Activated B cell treated with CpG ODN at 0.5 μM for 24 hours (primary cell): ENCODE measurements at regions not wholly inside any gene's neighbourhood (a gene's known extent, or its start where the extent isn't known, plus 50 kb on each side); places are given as distances from the start of the nearest gene placed in this dataset.

ENCODE experiments used
- ATAC-seq: fragments of 200-7000 bp; cut with Tn5 transposase; one replicate; pipeline ENCODE4 v1.10.0; 2021; ENCODE audit warnings: low read depth, mild to moderate bottlenecking, moderate library complexity
- CTCF ChIA-PET: fragments of 350-600 bp; sonication (Branson Sonifier 250); formaldehyde crosslinking; loops from one replicate; lab custom pipeline; 2021; ENCODE audit warnings: antibody characterized with exemption; lab: Charles Lee
- POLR2A ChIA-PET: fragments of 350-600 bp; sonication (Branson Sonifier 250); formaldehyde crosslinking; loops from one replicate; lab custom pipeline; 2021; ENCODE audit warnings: antibody characterized with exemption; lab: Charles Lee
- DNase-seq: peaks from one replicate; pipeline ENCODE4 v3.0.0; 2022
- H3K27ac Mint-ChIP-seq: one replicate; pipeline ENCODE4 v1.8.0; 2020; ENCODE audit warnings: mixed read lengths
- H3K27me3 Mint-ChIP-seq: one replicate; pipeline ENCODE4 v1.8.0; 2021; ENCODE audit warnings: mixed read lengths
- H3K36me3 Mint-ChIP-seq: one replicate; pipeline ENCODE4 v1.8.0; 2021; ENCODE audit warnings: low read depth, mixed read lengths
- H3K4me1 Mint-ChIP-seq: one replicate; pipeline ENCODE4 v1.8.0; 2021; ENCODE audit warnings: mixed read lengths
- H3K4me3 Mint-ChIP-seq: one replicate; pipeline ENCODE4 v1.8.0; 2020; ENCODE audit warnings: mild to moderate bottlenecking, mixed read lengths
- H3K9me3 Mint-ChIP-seq: one replicate; pipeline ENCODE4 v1.8.0; 2020; ENCODE audit warnings: mixed read lengths
- CTCF ChIP-seq: fragments of 200-600 bp; IDR thresholded peaks from one replicate; pipeline ENCODE4 v1.8.0; 2022; ENCODE audit warnings: antibody characterized with exemption, mild to moderate bottlenecking
- intact Hi-C: fragments of 100-400 bp; cut with micrococcal nuclease; formaldehyde crosslinking; loops from one replicate; pipeline ENCODE4 v1.15.1; 2024

GRCh38 chr14:71181215-71182003 is 274.1 kb downstream of the PCNX1 start:
- ATAC-seq, result no peak
- H3K27me3 Mint-ChIP-seq, result peaks cover 4% of the 10 kb centered on the region
- ChIA-PET CTCF (no interaction called here), POLR2A (no interaction called here)
- H3K9me3 Mint-ChIP-seq, result no peaks in the 10 kb centered on the region
- no peaks in the 10 kb centered on the region for H3K36me3 Mint-ChIP-seq
- intact Hi-C loops, result no loop called here
- no peak overlapping the region for H3K27ac Mint-ChIP-seq
- no peak for TF ChIP-seq CTCF
- no peaks in the 10 kb centered on the region for H3K4me1 Mint-ChIP-seq
- no peak overlapping the region for H3K4me3 Mint-ChIP-seq
- DNase-seq, result no peak

- ATAC-seq (no peak), DNase-seq (no peak)
- no peak for TF ChIP-seq CTCF
- Mint-ChIP-seq H3K27me3 (peaks cover 9% of the 10 kb centered on the region), H3K4me3 (no peak overlapping the region), H3K4me1 (no peaks in the 10 kb centered on the region), H3K36me3 (no peaks in the 10 kb centered on the region), H3K9me3 (no peaks in the 10 kb centered on the region), H3K27ac (no peak overlapping the region)
- intact Hi-C loops, result no loop called here
- ChIA-PET POLR2A (interaction anchor here (0.7 kb wide), 1 partner anchor 8 kb away, joined by 7 read pairs; no protein-coding TSS in a partner anchor), CTCF (interaction anchor here (0.6 kb wide), 1 partner anchor 20 kb away, joined by 3 read pairs; no protein-coding TSS in a partner anchor)
Measured at GRCh38 chr14:71183876-71184689, 276.8 kb downstream of the PCNX1 start.

- peaks cover 17% of the 10 kb centered on the region for H3K27me3 Mint-ChIP-seq
- H3K4me1 Mint-ChIP-seq, result no peaks in the 10 kb centered on the region
- H3K4me3 Mint-ChIP-seq, result no peak overlapping the region
- no peak for DNase-seq
- no peak for TF ChIP-seq CTCF
- no peaks in the 10 kb centered on the region for H3K9me3 Mint-ChIP-seq
- ATAC-seq, result no peak
- H3K36me3 Mint-ChIP-seq, result no peaks in the 10 kb centered on the region
- ChIA-PET CTCF (no interaction called here), POLR2A (no interaction called here)
- no peak overlapping the region for H3K27ac Mint-ChIP-seq
- intact Hi-C loops, result no loop called here
Measured at GRCh38 chr14:71185637-71186036, 278.4 kb downstream of the PCNX1 start.

GRCh38 chr14:71187633-71188356 is 280.5 kb downstream of the PCNX1 start:
- intact Hi-C loops, result no loop called here
- POLR2A ChIA-PET, result interaction anchor here (0.6 kb wide), 1 partner anchor 70 kb away, joined by 3 read pairs; no protein-coding TSS in a partner anchor
- H3K4me1 Mint-ChIP-seq, result no peaks in the 10 kb centered on the region
- H3K4me3 Mint-ChIP-seq, result no peak overlapping the region
- DNase-seq, result no peak
- no peak for TF ChIP-seq CTCF
- CTCF ChIA-PET, result no interaction called here
- ATAC-seq, result no peak
- H3K27ac Mint-ChIP-seq, result no peak overlapping the region
- H3K27me3 Mint-ChIP-seq, result peaks cover 16% of the 10 kb centered on the region
- no peaks in the 10 kb centered on the region for H3K36me3 Mint-ChIP-seq
- no peaks in the 10 kb centered on the region for H3K9me3 Mint-ChIP-seq
